GM12873 (cell line): ENCODE measurements at regions not wholly inside any gene's neighbourhood (a gene's known extent, or its start where the extent isn't known, plus 50 kb on each side); places are given as distances from the start of the nearest gene placed in this dataset.

ENCODE experiments used
- CTCF ChIP-seq: IDR thresholded peaks from 2 replicates; pipeline ENCODE4 v1.5.1; 2012; ENCODE audit warnings: low read depth, mild to moderate bottlenecking, moderate library complexity, low read length, control low read depth; ENCODE audit not compliant: insufficient read depth; ENCODE audit errors: missing control alignments

GRCh38 chr12:31890295-31891285 lies 68.6 kb upstream of the RESF1 start:
- TF ChIP-seq CTCF, result no peak

- no peak for TF ChIP-seq CTCF
Measured at GRCh38 chr12:31887109-31887811, 72.0 kb upstream of the RESF1 start.

- TF ChIP-seq CTCF, result no peak
Measured at GRCh38 chr12:31880340-31880739, 78.9 kb upstream of the RESF1 start.

- TF ChIP-seq CTCF, result no peak
Measured at GRCh38 chr12:31877884-31878283, 81.3 kb upstream of the RESF1 start.

- no peak for TF ChIP-seq CTCF
Measured at GRCh38 chr12:31876568-31877424, 82.4 kb upstream of the RESF1 start.

GRCh38 chr12:31875609-31875964 lies 83.6 kb upstream of the RESF1 start:
- no peak for TF ChIP-seq CTCF
